ENCODE measurements at regions not wholly inside any gene's neighbourhood (a gene's known extent, or its start where the extent isn't known, plus 50 kb on each side); places are given as distances from the start of the nearest gene placed in this dataset.
"Not testable (repeated sequence)": the region's sequence is repeated elsewhere in the genome, so short reads cannot be mapped to it uniquely, and the experiment has no call there.

DNA sequence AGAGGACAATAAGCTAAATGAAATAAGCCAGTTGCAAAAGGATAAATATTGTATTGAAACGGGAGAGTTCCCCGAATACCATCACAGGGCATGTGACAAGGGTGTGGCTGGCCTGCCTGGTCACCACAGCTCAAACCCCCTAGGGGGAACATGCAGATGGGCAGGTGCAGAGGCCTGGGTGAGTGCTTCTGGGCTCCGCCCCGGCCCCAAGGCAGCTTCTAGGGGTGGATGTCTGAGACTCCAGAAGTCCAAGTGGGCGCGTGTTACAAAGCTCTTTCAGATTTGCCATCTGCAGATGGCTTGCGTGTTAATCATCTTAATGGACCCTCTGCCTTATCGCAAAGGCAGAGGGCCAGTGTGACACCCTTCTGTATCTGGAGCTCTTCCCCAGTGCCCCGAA, 559.2 kb upstream of the IMPG1 start:
- no peak for DNase-seq

GRCh38 chr6:76615395-76615794, 542.9 kb upstream of the IMPG1 start:
- DNase-seq, result no peak

DNA sequence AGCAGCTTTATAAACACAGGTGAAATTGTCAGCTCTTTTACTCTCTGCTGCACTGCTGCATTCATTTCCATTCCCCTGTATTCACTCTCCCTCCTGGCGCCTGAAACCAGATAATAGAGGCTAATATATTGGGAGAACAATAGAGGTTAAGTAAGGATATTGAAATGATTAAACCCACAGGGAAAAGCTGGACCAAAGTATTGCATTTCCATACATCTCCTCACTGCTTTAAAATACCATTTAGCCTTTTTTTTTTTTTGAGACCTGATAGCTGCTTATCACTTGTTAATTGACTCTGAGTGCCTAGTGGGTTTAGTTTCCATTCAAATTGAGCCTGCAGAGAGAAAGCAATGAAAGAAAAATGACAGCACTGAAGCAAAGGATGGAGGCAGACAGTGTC, 540.5 kb upstream of the IMPG1 start:
- DNase-seq, result no peak

- no peak for DNase-seq
Measured at GRCh38 chr6:76609160-76609559, 536.7 kb upstream of the IMPG1 start.

DNA sequence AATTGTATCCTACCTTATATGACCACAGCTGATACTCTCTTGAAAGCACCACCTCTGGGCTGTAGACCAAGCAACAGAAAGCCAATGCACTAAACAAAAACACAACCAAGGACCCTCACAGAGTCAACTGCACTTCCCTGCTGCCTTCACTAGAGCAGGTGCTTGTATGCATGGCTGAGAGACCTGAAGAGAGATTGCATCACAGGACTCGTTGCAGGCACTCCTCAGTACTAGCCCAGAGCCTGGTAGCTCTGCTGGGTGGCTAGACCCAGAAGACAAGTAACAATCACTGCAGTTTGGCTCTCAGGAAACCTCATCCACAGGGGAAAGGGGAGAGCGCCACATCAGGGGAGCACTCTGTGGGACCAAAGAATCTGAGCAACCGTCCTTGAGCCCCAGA, 521.6 kb upstream of the IMPG1 start:
- no peak for DNase-seq

GRCh38 chr6:76593668-76594067, 521.2 kb upstream of the IMPG1 start:
- no peak for DNase-seq

GRCh38 chr6:76592566-76592965, 520.1 kb upstream of the IMPG1 start:
- no peak for DNase-seq

DNA sequence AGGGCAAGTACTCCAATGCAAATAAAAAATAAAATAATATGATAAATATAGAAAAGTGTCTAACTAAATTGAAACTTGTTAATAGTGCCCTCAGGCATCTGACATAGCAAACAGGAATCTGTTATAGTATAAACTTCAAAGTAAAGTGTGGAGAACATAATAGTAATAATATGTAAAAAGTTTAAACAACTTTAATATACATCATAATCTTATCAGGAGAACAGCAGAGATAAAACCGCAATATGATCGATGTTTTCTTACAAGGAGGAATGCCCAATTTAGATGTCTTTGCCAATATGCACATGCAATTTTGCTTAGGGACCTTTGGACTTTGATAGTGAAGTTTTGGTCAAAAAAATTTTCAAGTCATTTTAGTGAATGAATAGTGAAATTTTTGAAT, 514.8 kb upstream of the IMPG1 start:
- DNase-seq, result no peak

DNA sequence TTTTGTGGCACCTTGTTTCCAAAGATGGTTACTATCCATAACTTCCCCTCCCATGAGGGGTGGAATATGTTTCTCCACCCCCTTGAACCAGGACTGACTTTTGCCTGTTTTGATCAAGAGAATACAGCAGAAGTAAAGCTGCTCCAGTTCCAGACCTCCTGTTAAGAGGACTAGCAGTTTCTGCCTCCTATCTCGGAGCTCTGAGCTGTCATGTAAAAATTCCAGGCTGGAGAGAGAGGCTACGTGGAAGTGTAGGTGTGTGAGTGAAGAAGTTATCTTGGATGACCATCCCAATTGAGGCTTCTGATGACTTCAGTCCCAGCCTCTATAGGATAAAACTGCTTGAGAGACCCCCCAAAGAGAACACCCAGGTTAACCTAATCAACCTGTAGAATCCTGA, 511.7 kb upstream of the IMPG1 start:
- no peak for DNase-seq

- no peak for DNase-seq
Measured at GRCh38 chr6:76578746-76579145, 506.3 kb upstream of the IMPG1 start.

DNA sequence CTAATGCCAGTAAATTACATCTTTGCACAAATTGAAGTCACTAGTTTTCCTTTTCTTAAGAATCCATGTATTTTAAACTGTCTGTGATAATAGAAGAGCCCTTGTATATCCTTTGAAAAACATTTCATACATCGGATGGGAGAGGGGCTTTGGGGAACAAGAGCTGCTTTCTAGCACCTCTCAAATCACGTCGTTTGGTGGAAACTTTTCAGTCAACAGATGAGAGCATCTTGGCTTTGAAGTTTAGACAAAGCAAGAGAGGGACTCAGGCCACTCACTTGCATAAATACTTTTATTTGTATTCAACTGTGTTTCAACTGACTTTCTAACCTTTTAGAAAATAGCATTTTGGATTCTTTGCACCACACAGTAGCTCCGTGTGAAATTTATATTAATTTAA, 502.3 kb upstream of the IMPG1 start:
- DNase-seq, result no peak

DNA sequence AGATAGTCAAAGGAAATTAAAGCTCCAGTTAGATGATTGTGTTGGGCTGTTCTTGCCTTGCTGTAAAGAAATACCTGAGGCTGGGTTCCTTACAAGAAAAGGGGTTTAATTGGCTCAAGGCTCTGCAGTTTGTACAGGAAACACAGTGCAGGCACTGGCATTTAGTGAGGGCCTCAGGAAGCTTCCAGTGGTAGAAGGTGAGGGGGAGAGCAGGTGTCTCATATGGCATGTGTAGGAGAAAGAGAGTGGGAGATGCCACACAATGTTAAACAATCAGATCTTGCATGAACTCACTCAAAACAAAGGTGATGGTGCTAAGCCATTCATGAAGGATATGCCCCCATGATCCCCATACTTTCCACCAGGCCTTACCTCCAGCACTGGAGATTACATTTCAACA, 493.5 kb upstream of the IMPG1 start:
- no peak for DNase-seq

- DNase-seq, result not testable (repeated sequence)
Measured at GRCh38 chr6:76562371-76562770, 489.9 kb upstream of the IMPG1 start.

- DNase-seq, result not testable (repeated sequence)
Measured at GRCh38 chr6:76560851-76561755, 488.6 kb upstream of the IMPG1 start.

- DNase-seq, result no peak
Measured at GRCh38 chr6:76553256-76553655, 480.8 kb upstream of the IMPG1 start.

- DNase-seq, result no peak
Measured at GRCh38 chr6:76552268-76552667, 479.8 kb upstream of the IMPG1 start.

DNA sequence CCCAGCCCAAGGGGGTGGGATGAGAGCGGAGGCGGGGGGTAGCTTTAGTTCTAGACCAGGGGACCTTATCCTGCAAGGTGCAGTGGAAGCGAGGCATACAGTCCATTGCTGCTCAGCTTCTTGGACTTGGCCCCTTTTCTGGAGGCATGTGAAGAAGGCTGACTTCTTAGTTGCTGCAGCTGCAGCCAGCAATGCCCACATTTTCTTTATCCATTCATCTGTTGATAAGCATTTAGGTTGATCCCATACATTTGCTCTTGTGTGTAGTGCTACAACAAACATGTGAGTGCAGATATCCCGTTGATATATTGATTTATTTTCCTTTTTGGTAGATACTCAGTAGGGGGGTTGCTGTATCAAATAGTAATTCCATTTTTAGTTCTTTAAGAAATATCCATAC, 461.2 kb upstream of the IMPG1 start:
- DNase-seq, result no peak

GRCh38 chr6:76532647-76533046, 460.2 kb upstream of the IMPG1 start:
- DNase-seq, result no peak

- DNase-seq, result no peak
Measured at GRCh38 chr6:76518443-76518842, 446.0 kb upstream of the IMPG1 start.

GRCh38 chr6:76516924-76517323, 444.5 kb upstream of the IMPG1 start:
- DNase-seq, result no peak

GRCh38 chr6:76510489-76510888, 438.0 kb upstream of the IMPG1 start:
- DNase-seq, result no peak

DNA sequence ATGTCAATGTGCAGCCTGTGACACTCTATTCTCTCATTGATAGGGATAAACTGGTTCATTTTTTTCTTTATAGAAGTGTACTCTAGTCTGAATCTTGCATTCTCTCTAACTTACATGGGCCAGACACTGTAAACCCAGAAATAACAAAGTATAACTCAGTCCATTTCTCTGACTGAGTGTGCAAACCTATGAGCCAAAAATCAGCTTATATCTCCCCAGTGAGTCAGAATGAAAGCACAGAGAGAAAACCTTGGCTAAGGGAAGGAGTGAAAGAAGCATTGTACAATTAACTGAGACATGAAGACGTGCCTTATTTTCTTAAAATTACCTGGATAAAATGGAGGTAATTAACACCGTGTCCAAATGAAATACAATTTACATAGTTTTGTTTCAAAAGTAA, 436.9 kb upstream of the IMPG1 start:
- no peak for DNase-seq

- DNase-seq, result no peak
Measured at GRCh38 chr6:76506808-76507207, 434.3 kb upstream of the IMPG1 start.

- no peak for DNase-seq
Measured at GRCh38 chr6:76495909-76496308, 423.4 kb upstream of the IMPG1 start.

GRCh38 chr6:76491376-76491775, 418.9 kb upstream of the IMPG1 start:
- DNase-seq, result not testable (repeated sequence)

Data from activated CD4-positive, alpha-beta T cell treated with anti-CD3 and anti-CD28 coated beads, Interleukin-2, Interleukin-6, amounts not matched to agents 100 ng/mL and 50 ng/mL, durations not matched to agents 16 hours and 8 hours (primary cell).